Fibroblast of lung (primary cell): ENCODE measurements at regions not wholly inside any gene's neighbourhood (a gene's known extent, or its start where the extent isn't known, plus 50 kb on each side); places are given as distances from the start of the nearest gene placed in this dataset.

Experiments
- DNase-seq, 2 donors: peaks; one replicate each; pipeline versions ENCODE4 v3.0.0 to v3.0.0-alpha.2; 2010; ENCODE audit warnings: low read depth in 2 of 2
- H2AFZ ChIP-seq: 2 replicates; pipeline ENCODE4 v1.5.1; 2012; ENCODE audit warnings: low read length, control low read depth, inconsistent platforms
- H3K27ac ChIP-seq: 2 replicates; pipeline ENCODE4 v1.5.1; 2011; ENCODE audit warnings: low read length, control low read depth; ENCODE audit not compliant: insufficient read depth
- H3K27me3 ChIP-seq: 2 replicates; pipeline ENCODE4 v1.5.1; 2011; ENCODE audit warnings: mild to moderate bottlenecking, low read length; ENCODE audit not compliant: control insufficient read depth, insufficient read depth
- H3K36me3 ChIP-seq: 2 replicates; pipeline ENCODE4 v1.5.1; 2011; ENCODE audit warnings: low read length; ENCODE audit not compliant: control insufficient read depth, insufficient read depth
- H3K4me1 ChIP-seq: 2 replicates; pipeline ENCODE4 v1.5.1; 2011; ENCODE audit warnings: low read length; ENCODE audit not compliant: control insufficient read depth, insufficient read depth; ENCODE audit errors: extremely low read depth
- H3K4me2 ChIP-seq: 2 replicates; pipeline ENCODE4 v1.5.1; 2011; ENCODE audit warnings: low read length, control low read depth; ENCODE audit not compliant: insufficient read depth; ENCODE audit errors: extremely low read depth
- H3K4me3 ChIP-seq, 4 experiments: fragments of 200-600 bp in 1 of 4; sonication (generic) in 1 of 4; replicated peaks in 1 of 4; 2 replicates each; pipeline ENCODE4 v1.5.1; 2011 to 2016; ENCODE audit warnings: low read length in 4 of 4, low read depth in 3 of 4, mild to moderate bottlenecking in 3 of 4, control low read depth in 2 of 4, inconsistent platforms in 1 of 4, mixed read lengths in 1 of 4; ENCODE audit not compliant: insufficient read depth in 1 of 4; ENCODE audit errors: control extremely low read depth in 1 of 4
- H3K79me2 ChIP-seq: 2 replicates; pipeline ENCODE4 v1.5.1; 2012; ENCODE audit warnings: mild to moderate bottlenecking, low read length, inconsistent platforms; ENCODE audit not compliant: control insufficient read depth, insufficient read depth
- H3K9ac ChIP-seq: 2 replicates; pipeline ENCODE4 v1.5.1; 2011; ENCODE audit warnings: mild to moderate bottlenecking, low read length, control low read depth; ENCODE audit not compliant: insufficient read depth
- H3K9me3 ChIP-seq: 2 replicates; pipeline ENCODE4 v1.5.1; 2012; ENCODE audit warnings: low read depth, low read length; ENCODE audit not compliant: control insufficient read depth, insufficient read depth
- H4K20me1 ChIP-seq: 2 replicates; pipeline ENCODE4 v1.5.1; 2011; ENCODE audit warnings: low read length; ENCODE audit not compliant: control insufficient read depth, insufficient read depth; ENCODE audit errors: extremely low read depth
- CTCF ChIP-seq, 2 donors: IDR thresholded peaks in 1 of 2; conservative IDR thresholded peaks in 1 of 2; 1 replicate in 1 of 2; 2 replicates in 1 of 2; pipeline ENCODE4 v1.5.1; 2011 to 2012; ENCODE audit warnings: low read length in 2 of 2, control low read depth in 1 of 2, inconsistent platforms in 1 of 2, low read depth in 1 of 2, mild to moderate bottlenecking in 1 of 2
- EZH2 ChIP-seq: IDR thresholded peaks from 2 replicates; pipeline ENCODE4 v1.5.1; 2012; ENCODE audit warnings: low read length, control low read depth, mild to moderate bottlenecking; ENCODE audit errors: missing control alignments

- H3K9ac ChIP-seq = no peak overlapping the region
- no peaks in the 10 kb centered on the region for H3K9me3 ChIP-seq
- no peak for DNase-seq
- H3K4me1 ChIP-seq = no peaks in the 10 kb centered on the region
- H2AFZ ChIP-seq = no peak overlapping the region
- no peaks in the 10 kb centered on the region for H4K20me1 ChIP-seq
- no peak for TF ChIP-seq EZH2
- no peak for TF ChIP-seq CTCF (conservative IDR thresholded peaks at IDR 0.05 in 1 of 2, IDR thresholded peaks at IDR 0.05 in 1 of 2; ENCODE audit: low read depth in 1 of 2, low read length in 2 of 2)
- no peaks in the 10 kb centered on the region for H3K27me3 ChIP-seq
- no peak overlapping the region for H3K27ac ChIP-seq
- no peak overlapping the region for H3K4me3 ChIP-seq
- H3K79me2 ChIP-seq = no peaks in the 10 kb centered on the region
- H3K4me2 ChIP-seq = no peak overlapping the region
- H3K36me3 ChIP-seq = no peaks in the 10 kb centered on the region
Observed at GRCh38 chrX:13169684-13170083, 125.3 kb upstream of the FAM9C start.

DNA sequence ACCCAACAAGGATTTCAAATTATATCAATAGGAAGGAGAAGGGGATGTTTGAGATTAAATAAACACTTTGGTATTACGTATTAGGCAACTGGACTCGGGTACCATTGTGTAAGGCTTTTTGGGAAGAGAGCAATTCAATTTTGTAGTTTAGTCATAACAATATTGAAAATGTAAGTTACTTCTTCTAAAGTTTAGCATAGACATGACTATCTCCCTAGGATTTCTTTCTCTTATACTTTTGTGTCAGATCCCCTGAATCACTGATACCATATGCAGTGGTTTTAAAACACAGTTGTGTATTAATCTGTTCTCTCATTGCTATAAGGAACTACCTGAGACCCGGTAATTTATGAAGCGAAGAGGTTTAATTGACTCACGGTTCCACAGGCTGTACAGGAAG, 123.8 kb upstream of the FAM9C start:
- Histone ChIP-seq H3K4me3 (no peak overlapping the region), H3K36me3 (no peaks in the 10 kb centered on the region), H3K9ac (no peak overlapping the region), H3K79me2 (no peaks in the 10 kb centered on the region), H3K4me1 (no peaks in the 10 kb centered on the region), H3K27me3 (no peaks in the 10 kb centered on the region), H3K4me2 (no peak overlapping the region), H3K27ac (no peak overlapping the region), H2AFZ (no peak overlapping the region), H4K20me1 (no peaks in the 10 kb centered on the region), H3K9me3 (no peaks in the 10 kb centered on the region)
- DNase-seq = no peak
- TF ChIP-seq CTCF (conservative IDR thresholded peaks at IDR 0.05 in 1 of 2, IDR thresholded peaks at IDR 0.05 in 1 of 2; ENCODE audit: low read depth in 1 of 2, low read length in 2 of 2) (no peak), EZH2 (no peak)

GRCh38 chrX:13167481-13168231, 123.2 kb upstream of the FAM9C start:
- peak in 1 of 2 donors; percentile 58 for DNase-seq

More at GRCh38 chrX:13167481-13168231, 123.2 kb upstream of the FAM9C start:
- Histone ChIP-seq H3K9me3 (no peaks in the 10 kb centered on the region), H3K4me3 (no peak overlapping the region), H4K20me1 (no peaks in the 10 kb centered on the region), H3K4me1 (no peaks in the 10 kb centered on the region), H3K9ac (no peak overlapping the region), H3K4me2 (peak overlapping the region; percentile 27), H3K27ac (peak overlapping the region; percentile 34), H3K27me3 (no peaks in the 10 kb centered on the region), H3K36me3 (no peaks in the 10 kb centered on the region), H3K79me2 (no peaks in the 10 kb centered on the region), H2AFZ (peak overlapping the region; percentile 49)
- TF ChIP-seq EZH2 = no peak
- no peak for TF ChIP-seq CTCF (conservative IDR thresholded peaks at IDR 0.05 in 1 of 2, IDR thresholded peaks at IDR 0.05 in 1 of 2; ENCODE audit: low read depth in 1 of 2, low read length in 2 of 2)
